IMR-90 (cell line): ENCODE measurements at regions not wholly inside any gene's neighbourhood (a gene's known extent, or its start where the extent isn't known, plus 50 kb on each side); places are given as distances from the start of the nearest gene placed in this dataset.

Experiments used
- ATAC-seq: fragments of 200-7000 bp; cut with Tn5 transposase; 2 replicates; pipeline ENCODE4 v1.9.1; 2020; ENCODE audit warnings: low read depth, mild to moderate bottlenecking, moderate library complexity
- BruUV-seq: library from RNA; stranded (reverse); fragments of 400-500 nt; replicated peaks from 2 replicates; lab custom pipeline; 2021; lab: Mats Ljungman, UMichigan
- CTCF ChIA-PET: fragments of 300-600 bp; formaldehyde crosslinking; extraction: SDS; loops from one replicate; lab custom pipeline; 2021; ENCODE audit warnings: antibody characterized with exemption; lab: Yijun Ruan, JAX
- POLR2A ChIA-PET: fragments of 300-600 bp; sonication (Branson Sonifier 250); formaldehyde crosslinking; loops from one replicate; lab custom pipeline; 2022; ENCODE audit warnings: antibody characterized with exemption; ENCODE audit not compliant: unreplicated experiment; lab: Charles Lee
- DNase-seq: peaks from one replicate; pipeline ENCODE4 v3.0.0; 2013
- H2AFZ ChIP-seq: replicated peaks from 2 replicates; pipeline ENCODE3; 2013; ENCODE audit warnings: low read length, mild to moderate bottlenecking; ENCODE audit not compliant: poor library complexity
- H2AK5ac ChIP-seq: 2 replicates; pipeline ENCODE4 v1.6.1; 2013; ENCODE audit warnings: low read depth, low read length, inconsistent platforms
- H2AK9ac ChIP-seq: replicated peaks from 2 replicates; pipeline ENCODE3; 2013; ENCODE audit warnings: mild to moderate bottlenecking, low read depth, low read length, moderate library complexity; ENCODE audit not compliant: poor library complexity
- H2BK120ac ChIP-seq: 2 replicates; pipeline ENCODE4 v1.6.1; 2013; ENCODE audit warnings: low read depth, low read length, inconsistent platforms
- H2BK15ac ChIP-seq: 3 replicates; pipeline ENCODE4 v1.6.1; 2013; ENCODE audit warnings: low read depth, low read length, inconsistent platforms
- H2BK20ac ChIP-seq: 2 replicates; pipeline ENCODE4 v1.6.1; 2013; ENCODE audit warnings: low read depth, mild to moderate bottlenecking, inconsistent platforms, low read length, moderate library complexity
- H2BK5ac ChIP-seq: 2 replicates; pipeline ENCODE4 v1.6.1; 2013; ENCODE audit warnings: mild to moderate bottlenecking, low read depth, low read length, inconsistent platforms; ENCODE audit not compliant: poor library complexity, severe bottlenecking
- H3K14ac ChIP-seq: replicated peaks from 2 replicates; pipeline ENCODE4 v1.6.1; 2013; ENCODE audit warnings: low read depth, low read length, inconsistent platforms
- H3K18ac ChIP-seq: 2 replicates; pipeline ENCODE4 v1.6.1; 2013; ENCODE audit warnings: low read depth, low read length, control low read depth
- H3K23ac ChIP-seq: 2 replicates; pipeline ENCODE4 v1.6.1; 2013; ENCODE audit warnings: low read depth, low read length, inconsistent platforms
- H3K27ac ChIP-seq: 2 replicates; pipeline ENCODE4 v1.5.1; 2013; ENCODE audit warnings: mild to moderate bottlenecking, control low read depth, low read length; ENCODE audit not compliant: insufficient read depth
- H3K27me3 ChIP-seq: 2 replicates; pipeline ENCODE4 v1.6.1; 2013; ENCODE audit warnings: low read length; ENCODE audit not compliant: control insufficient read depth, insufficient read depth
- H3K36me3 ChIP-seq: 2 replicates; pipeline ENCODE4 v1.6.1; 2013; ENCODE audit warnings: low read length, mixed read lengths; ENCODE audit not compliant: control insufficient read depth, insufficient read depth
- H3K4ac ChIP-seq: 2 replicates; pipeline ENCODE4 v1.6.1; 2013; ENCODE audit warnings: low read depth, low read length, inconsistent platforms
- H3K4me1 ChIP-seq: 2 replicates; pipeline ENCODE4 v1.6.1; 2013; ENCODE audit warnings: low read length, mixed read lengths; ENCODE audit not compliant: control insufficient read depth, insufficient read depth
- H3K4me2 ChIP-seq: 2 replicates; pipeline ENCODE4 v1.6.1; 2013; ENCODE audit warnings: low read depth, mild to moderate bottlenecking, control low read depth, low read length, moderate library complexity
- H3K4me3 ChIP-seq: 2 replicates; pipeline ENCODE4 v1.5.1; 2013; ENCODE audit warnings: low read depth, mild to moderate bottlenecking, control low read depth, low read length, moderate library complexity; ENCODE audit not compliant: insufficient read depth
- H3K56ac ChIP-seq: 2 replicates; pipeline ENCODE4 v1.6.1; 2013; ENCODE audit warnings: low read length, inconsistent platforms; ENCODE audit not compliant: insufficient read depth; ENCODE audit errors: extremely low read depth
- H3K79me1 ChIP-seq, 2 experiments: 2 replicates each; pipeline ENCODE4 v1.6.1; 2013; ENCODE audit warnings: low read length in 2 of 2, inconsistent platforms in 1 of 2, low read depth in 1 of 2
- H3K9ac ChIP-seq: 2 replicates; pipeline ENCODE4 v1.6.1; 2013; ENCODE audit warnings: low read depth, low read length, control low read depth
- H3K9me1 ChIP-seq: 2 replicates; pipeline ENCODE4 v1.6.1; 2013; ENCODE audit warnings: low read length, inconsistent platforms; ENCODE audit not compliant: insufficient read depth
- H3K9me3 ChIP-seq: 2 replicates; pipeline ENCODE4 v1.6.1; 2013; ENCODE audit warnings: low read length; ENCODE audit not compliant: control insufficient read depth, insufficient read depth
- H4K20me1 ChIP-seq: 2 replicates; pipeline ENCODE4 v1.6.1; 2013; ENCODE audit warnings: low read length, inconsistent platforms; ENCODE audit not compliant: insufficient read depth
- H4K5ac ChIP-seq: 2 replicates; pipeline ENCODE4 v1.6.1; 2013; ENCODE audit warnings: mild to moderate bottlenecking, low read depth, low read length, control low read depth
- H4K8ac ChIP-seq, 2 experiments: 2 replicates each; pipeline ENCODE4 v1.6.1; 2013; ENCODE audit warnings: low read depth in 2 of 2, low read length in 2 of 2, control low read depth in 1 of 2, inconsistent platforms in 1 of 2
- H4K91ac ChIP-seq: 2 replicates; pipeline ENCODE4 v1.6.1; 2013; ENCODE audit warnings: low read depth, low read length, inconsistent platforms; ENCODE audit not compliant: insufficient read depth
- BHLHE40 ChIP-seq: fragments of 150-350 bp; IDR thresholded peaks from 2 replicates; pipeline ENCODE4 v1.6.1; 2016; ENCODE audit warnings: mild to moderate bottlenecking, low read depth, low read length
- FOS ChIP-seq: fragments of 150-350 bp; IDR thresholded peaks from 2 replicates; pipeline ENCODE4 v1.6.1; 2016; ENCODE audit warnings: low read depth, low read length
- MAZ ChIP-seq: IDR thresholded peaks from 2 replicates; pipeline ENCODE4 v1.6.1; 2012; ENCODE audit warnings: low read depth, mild to moderate bottlenecking, low read length, improper control_type of control experiment, moderate library complexity, borderline replicate concordance
- MXI1 ChIP-seq: IDR thresholded peaks from 2 replicates; pipeline ENCODE4 v1.6.1; 2012; ENCODE audit warnings: low read depth, mild to moderate bottlenecking, low read length, moderate library complexity, borderline replicate concordance
- POLR2A ChIP-seq: IDR thresholded peaks from 2 replicates; pipeline ENCODE4 v1.6.1; 2012; ENCODE audit warnings: mild to moderate bottlenecking, low read depth, low read length
- RAD21 ChIP-seq: IDR thresholded peaks from 2 replicates; pipeline ENCODE4 v1.6.1; 2012; ENCODE audit warnings: low read length, improper control_type of control experiment
- RCOR1 ChIP-seq: IDR thresholded peaks from 2 replicates; pipeline ENCODE4 v1.6.1; 2012; ENCODE audit warnings: mild to moderate bottlenecking, low read length, improper control_type of control experiment; ENCODE audit not compliant: insufficient replicate concordance
- RFX5 ChIP-seq: IDR thresholded peaks from 2 replicates; pipeline ENCODE4 v1.8.0; 2012; ENCODE audit warnings: low read depth, mild to moderate bottlenecking, low read length, moderate library complexity
- SMC3 ChIP-seq: fragments of 150-350 bp; IDR thresholded peaks from 2 replicates; pipeline ENCODE4 v1.6.1; 2016; ENCODE audit warnings: low read depth, mild to moderate bottlenecking, antibody characterized with exemption, low read length, moderate library complexity
- WGBS, 2 experiments: methylation state at CpG; one replicate each; pipeline versions ENCODE4 v1.1.5 to v1.1.7; 2013; ENCODE audit warnings: missing lambda C conversion rate in 2 of 2; ENCODE audit not compliant: insufficient read length in 1 of 2; ENCODE audit errors: extremely low coverage in 2 of 2; 5-methylcytosine and 5-hydroxymethylcytosine counted together
- dilution Hi-C: fragments of 300-500 bp; cut with HindIII; formaldehyde crosslinking; loops from one replicate; pipeline ENCODE4 v1.14.3; 2018; ENCODE audit warnings: low sequenced_read_pairs; ENCODE audit not compliant: unreplicated experiment
- in situ Hi-C: fragments of 300-500 bp; cut with MboI; formaldehyde crosslinking; loops from 3 replicates; pipeline ENCODE4 v1.14.3; 2019; ENCODE audit warnings: low sequenced_read_pairs, inconsistent platforms, mixed read lengths
- intact Hi-C: fragments of 100-400 bp; cut with micrococcal nuclease; formaldehyde crosslinking; loops from 2 replicates; pipeline ENCODE4 v1.10.0; 2022
- TF ChIP-seq, protein P1 (sequence below): fragments of 150-350 bp; IDR thresholded peaks from 2 replicates; pipeline ENCODE4 v1.6.1; 2016; ENCODE audit warnings: low read depth, mild to moderate bottlenecking, low read length, moderate library complexity, borderline replicate concordance
- TF ChIP-seq, protein P2 (sequence below): fragments of 150-350 bp; IDR thresholded peaks from 2 replicates; pipeline ENCODE4 v1.6.1; 2017; ENCODE audit warnings: mild to moderate bottlenecking, antibody characterized with exemption, low read length, low read depth

DNA sequence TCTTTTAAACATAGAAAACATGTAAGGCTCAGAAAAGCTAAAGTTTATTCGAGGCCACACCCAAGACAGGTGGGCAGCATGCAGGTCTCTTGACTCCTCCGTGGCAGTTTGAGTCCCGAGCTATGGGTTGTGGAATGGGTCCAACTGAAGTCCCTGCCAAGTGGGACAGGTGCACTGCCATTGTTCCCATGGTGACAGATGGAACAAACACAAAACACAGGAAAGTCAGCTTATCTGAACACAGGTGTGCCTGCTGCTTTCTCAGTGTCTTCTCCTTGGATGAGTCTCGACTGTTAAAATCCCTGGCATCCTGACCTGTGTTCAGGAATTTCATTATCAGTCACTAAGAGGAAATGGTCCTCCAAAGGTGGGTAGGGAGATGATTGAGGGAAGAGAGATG, 99.0 kb upstream of the RAB4A start:
- Histone ChIP-seq H4K5ac (no peak overlapping the region), H3K18ac (no peak overlapping the region), H3K27ac (no peak overlapping the region), H3K79me1 (no peaks in the 10 kb centered on the region), H3K4me2 (no peak overlapping the region), H3K4me1 (no peaks in the 10 kb centered on the region), H2AK9ac (no peak overlapping the region), H3K9me1 (no peaks in the 10 kb centered on the region), H4K20me1 (no peaks in the 10 kb centered on the region), H4K8ac (no peak overlapping the region), H2BK120ac (no peak overlapping the region), H3K56ac (no peak overlapping the region), H3K36me3 (no peaks in the 10 kb centered on the region), H2AFZ (no peak overlapping the region), H2BK15ac (no peak overlapping the region), H2BK5ac (no peak overlapping the region), H3K27me3 (peaks cover 9% of the 10 kb centered on the region), H3K9ac (no peak overlapping the region), H3K14ac (no peak overlapping the region), H3K23ac (no peak overlapping the region), H2AK5ac (no peak overlapping the region), H3K9me3 (no peaks in the 10 kb centered on the region), H4K91ac (no peak overlapping the region), H2BK20ac (no peak overlapping the region), H3K4me3 (no peak overlapping the region), H3K4ac (no peak overlapping the region)
- no peak for ATAC-seq
- in situ Hi-C loops: no loop called here
- dilution Hi-C loops: no loop called here
- ChIA-PET POLR2A (no interaction called here), CTCF (interaction anchor here (0.6 to 0.8 kb wide), 3 partner anchors 25 to 71 kb away, joined by 4 read pairs; no protein-coding TSS in a partner anchor)
- TF ChIP-seq BHLHE40: no peak
- TF ChIP-seq RCOR1: no peak
- TF ChIP-seq, protein P1, sequence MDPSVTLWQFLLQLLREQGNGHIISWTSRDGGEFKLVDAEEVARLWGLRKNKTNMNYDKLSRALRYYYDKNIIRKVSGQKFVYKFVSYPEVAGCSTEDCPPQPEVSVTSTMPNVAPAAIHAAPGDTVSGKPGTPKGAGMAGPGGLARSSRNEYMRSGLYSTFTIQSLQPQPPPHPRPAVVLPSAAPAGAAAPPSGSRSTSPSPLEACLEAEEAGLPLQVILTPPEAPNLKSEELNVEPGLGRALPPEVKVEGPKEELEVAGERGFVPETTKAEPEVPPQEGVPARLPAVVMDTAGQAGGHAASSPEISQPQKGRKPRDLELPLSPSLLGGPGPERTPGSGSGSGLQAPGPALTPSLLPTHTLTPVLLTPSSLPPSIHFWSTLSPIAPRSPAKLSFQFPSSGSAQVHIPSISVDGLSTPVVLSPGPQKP: no peak
- no peak for TF ChIP-seq FOS
- TF ChIP-seq RAD21: no peak
- TF ChIP-seq MXI1: no peak
- TF ChIP-seq, protein P2, sequence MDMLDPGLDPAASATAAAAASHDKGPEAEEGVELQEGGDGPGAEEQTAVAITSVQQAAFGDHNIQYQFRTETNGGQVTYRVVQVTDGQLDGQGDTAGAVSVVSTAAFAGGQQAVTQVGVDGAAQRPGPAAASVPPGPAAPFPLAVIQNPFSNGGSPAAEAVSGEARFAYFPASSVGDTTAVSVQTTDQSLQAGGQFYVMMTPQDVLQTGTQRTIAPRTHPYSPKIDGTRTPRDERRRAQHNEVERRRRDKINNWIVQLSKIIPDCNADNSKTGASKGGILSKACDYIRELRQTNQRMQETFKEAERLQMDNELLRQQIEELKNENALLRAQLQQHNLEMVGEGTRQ: no peak
- no peak for TF ChIP-seq POLR2A
- TF ChIP-seq SMC3: no peak
- no peak for TF ChIP-seq RFX5
- no peak for TF ChIP-seq MAZ
- WGBS, 2 experiments: 63% methylated on average over 2 of the region's 4 CpGs; no CpG with 5 or more reads in 1 of the 2 experiments
- DNase-seq: no peak
- BruUV-seq: no TSS peak
- intact Hi-C loops: no loop called here
